Fibroblast of villous mesenchyme (primary cell): ENCODE measurements at regions not wholly inside any gene's neighbourhood (a gene's known extent, or its start where the extent isn't known, plus 50 kb on each side); places are given as distances from the start of the nearest gene placed in this dataset.

Experiments used
- DNase-seq: peaks from one replicate; pipeline ENCODE4 v3.0.0-alpha.2; 2010; ENCODE audit warnings: low read depth
- H3K4me3 ChIP-seq: 2 replicates; pipeline ENCODE4 v1.5.1; 2011; ENCODE audit warnings: low read depth, mild to moderate bottlenecking, low read length
- CTCF ChIP-seq: IDR thresholded peaks from 2 replicates; pipeline ENCODE4 v1.5.1; 2012; ENCODE audit warnings: low read depth, mild to moderate bottlenecking, low read length; ENCODE audit not compliant: insufficient read depth

- no peak overlapping the region for H3K4me3 ChIP-seq
- DNase-seq, result no peak
- no peak for TF ChIP-seq CTCF
Measured at GRCh38 chr5:36440300-36440699, 138.6 kb upstream of the RANBP3L start.

GRCh38 chr5:36441280-36441679 lies 139.6 kb upstream of the RANBP3L start:
- no peak overlapping the region for H3K4me3 ChIP-seq
- no peak for DNase-seq
- no peak for TF ChIP-seq CTCF

GRCh38 chr5:36442352-36442751 lies 140.7 kb upstream of the RANBP3L start:
- H3K4me3 ChIP-seq, result no peak overlapping the region
- no peak for TF ChIP-seq CTCF
- DNase-seq, result no peak

- no peak overlapping the region for H3K4me3 ChIP-seq
- peak; percentile 46 for DNase-seq
- TF ChIP-seq CTCF, result no peak
Measured at GRCh38 chr5:36442796-36443195, 141.1 kb upstream of the RANBP3L start.

GRCh38 chr5:36443941-36444340 lies 142.2 kb upstream of the RANBP3L start:
- TF ChIP-seq CTCF, result no peak
- H3K4me3 ChIP-seq, result no peak overlapping the region
- DNase-seq, result no peak

- H3K4me3 ChIP-seq, result no peak overlapping the region
- DNase-seq, result no peak
- TF ChIP-seq CTCF, result no peak
Measured at GRCh38 chr5:36444582-36445418, 143.1 kb upstream of the RANBP3L start.

GRCh38 chr5:36447776-36448175 lies 146.1 kb upstream of the RANBP3L start:
- no peak for TF ChIP-seq CTCF

More at GRCh38 chr5:36447776-36448175, 146.1 kb upstream of the RANBP3L start:
- DNase-seq, result no peak
- H3K4me3 ChIP-seq, result no peak overlapping the region
